Naive thymus-derived CD8-positive, alpha-beta T cell (primary cell): ENCODE measurements at regions not wholly inside any gene's neighbourhood (a gene's known extent, or its start where the extent isn't known, plus 50 kb on each side); places are given as distances from the start of the nearest gene placed in this dataset.

Source experiments
- ATAC-seq, 2 donors: fragments of 150-1000 bp; cut with Tn5 transposase in 1 of 2; sonication (Bioruptor Pico), chemical (Tn5 transposase) in 1 of 2; 1 replicate in 1 of 2; 2 replicates in 1 of 2; pipeline ENCODE4 v1.10.0; 2021; ENCODE audit warnings: mild to moderate bottlenecking in 2 of 2, moderate library complexity in 2 of 2
- POLR2A ChIA-PET: fragments of 350-600 bp; sonication (Branson Sonifier 250); formaldehyde crosslinking; loops from one replicate; lab custom pipeline; 2021; ENCODE audit warnings: antibody characterized with exemption; lab: Charles Lee
- DNase-seq, 10 donors: peaks; one replicate each; pipeline versions ENCODE4 v3.0.0 to v3.0.0-alpha.2; 2020 to 2022
- H3K27ac Mint-ChIP-seq, 10 donors: one replicate each; pipeline ENCODE4 v1.8.0; 2020 to 2022; ENCODE audit warnings: mild to moderate bottlenecking in 10 of 10, mixed read lengths in 10 of 10, moderate library complexity in 4 of 10, inconsistent platforms in 1 of 10
- H3K27me3 Mint-ChIP-seq, 5 donors: one replicate each; pipeline ENCODE4 v1.8.0; 2021 to 2022; ENCODE audit warnings: mixed read lengths in 5 of 5
- H3K36me3 Mint-ChIP-seq, 3 donors: one replicate each; pipeline ENCODE4 v1.8.0; 2020 to 2022; ENCODE audit warnings: mixed read lengths in 3 of 3, mild to moderate bottlenecking in 2 of 3, inconsistent platforms in 1 of 3
- H3K4me1 Mint-ChIP-seq, 4 donors: one replicate each; pipeline ENCODE4 v1.8.0; 2021 to 2022; ENCODE audit warnings: mixed read lengths in 4 of 4
- H3K4me3 Mint-ChIP-seq, 10 donors: one replicate each; pipeline ENCODE4 v1.8.0; 2020 to 2022; ENCODE audit warnings: mild to moderate bottlenecking in 10 of 10, mixed read lengths in 10 of 10, moderate library complexity in 6 of 10, inconsistent platforms in 1 of 10
- H3K9me3 Mint-ChIP-seq, 9 donors: one replicate each; pipeline ENCODE4 v1.8.0; 2020 to 2022; ENCODE audit warnings: mixed read lengths in 9 of 9, mild to moderate bottlenecking in 3 of 9, inconsistent platforms in 1 of 9, moderate library complexity in 1 of 9

DNA sequence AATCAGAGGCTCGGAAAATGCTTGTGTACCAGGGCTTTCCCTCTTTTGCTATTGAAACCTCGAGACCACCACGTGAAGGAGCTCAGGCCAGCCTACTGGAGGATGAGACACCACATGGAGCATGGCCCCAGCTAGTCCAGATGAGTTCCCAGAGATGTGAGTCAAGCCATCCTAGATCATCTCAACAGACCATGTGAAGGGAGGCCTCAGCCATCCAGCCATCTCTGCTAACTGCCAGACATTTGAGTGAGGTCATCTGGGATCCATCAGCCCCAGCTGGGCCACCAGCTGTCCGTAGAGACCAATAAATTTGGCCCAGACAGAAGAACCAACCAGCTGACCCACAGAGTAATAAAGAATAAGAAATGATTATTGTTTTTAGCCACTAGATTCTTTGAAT lies 62.8 kb upstream of the PROK2 start:
- no peak for DNase-seq
- Mint-ChIP-seq H3K27me3 (peaks cover 0 to 9% (median 0%) of the 10 kb centered on the region in 5 donors), H3K9me3 (no peaks in the 10 kb centered on the region), H3K27ac (no peak overlapping the region), H3K4me3 (no peak overlapping the region), H3K4me1 (no peaks in the 10 kb centered on the region), H3K36me3 (no peaks in the 10 kb centered on the region)
- POLR2A ChIA-PET: no interaction called here
- ATAC-seq: no peak

DNA sequence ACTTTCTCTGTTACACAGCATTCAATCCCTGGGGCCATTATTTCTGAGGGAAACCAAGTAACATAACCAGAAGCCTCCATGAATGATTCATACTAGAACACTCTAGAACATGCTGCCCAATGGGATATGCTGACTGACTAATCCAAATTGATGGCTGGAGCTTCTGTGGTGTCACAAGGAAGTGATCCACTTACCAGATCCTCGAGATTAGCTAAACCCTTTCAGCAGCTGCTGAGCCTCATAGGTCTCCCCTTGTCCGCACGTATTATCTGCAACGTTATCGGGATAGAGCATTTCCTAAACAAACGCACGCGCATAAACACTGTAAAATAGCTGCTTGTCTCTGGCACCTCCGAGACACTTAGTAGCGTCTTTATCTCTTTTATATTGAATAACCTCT lies 61.2 kb upstream of the PROK2 start:
- Mint-ChIP-seq H3K4me3 (no peak overlapping the region), H3K27me3 (peaks cover 0 to 9% (median 0%) of the 10 kb centered on the region in 5 donors), H3K9me3 (no peaks in the 10 kb centered on the region), H3K36me3 (no peaks in the 10 kb centered on the region), H3K4me1 (no peaks in the 10 kb centered on the region), H3K27ac (no peak overlapping the region)
- no peak for DNase-seq
- ATAC-seq: no peak
- POLR2A ChIA-PET: no interaction called here

DNA sequence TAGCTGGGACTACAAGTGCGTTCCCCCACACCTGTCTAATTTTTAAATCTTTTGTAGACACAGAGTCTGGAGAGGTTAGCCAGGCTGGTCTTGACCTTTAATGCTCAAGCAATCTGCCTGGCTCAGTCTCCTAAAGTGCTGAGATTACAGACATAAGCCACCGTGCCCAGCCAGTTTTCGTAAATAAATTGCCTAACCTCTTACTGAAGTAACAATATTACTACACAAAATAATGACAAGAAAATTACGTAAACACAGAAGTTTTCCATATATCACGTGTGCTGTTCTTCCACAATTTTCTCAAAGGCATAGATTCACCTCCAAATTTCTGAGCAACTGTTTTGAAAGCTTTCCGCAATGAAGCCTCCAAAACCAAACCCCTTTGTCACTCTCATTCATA lies 58.1 kb upstream of the PROK2 start:
- Mint-ChIP-seq H3K27ac (no peak overlapping the region), H3K9me3 (no peaks in the 10 kb centered on the region), H3K27me3 (peaks cover 0 to 15% (median 0%) of the 10 kb centered on the region in 5 donors), H3K4me3 (no peak overlapping the region), H3K4me1 (no peaks in the 10 kb centered on the region), H3K36me3 (no peaks in the 10 kb centered on the region)
- DNase-seq (no peak), ATAC-seq (no peak)
- POLR2A ChIA-PET: no interaction called here

DNA sequence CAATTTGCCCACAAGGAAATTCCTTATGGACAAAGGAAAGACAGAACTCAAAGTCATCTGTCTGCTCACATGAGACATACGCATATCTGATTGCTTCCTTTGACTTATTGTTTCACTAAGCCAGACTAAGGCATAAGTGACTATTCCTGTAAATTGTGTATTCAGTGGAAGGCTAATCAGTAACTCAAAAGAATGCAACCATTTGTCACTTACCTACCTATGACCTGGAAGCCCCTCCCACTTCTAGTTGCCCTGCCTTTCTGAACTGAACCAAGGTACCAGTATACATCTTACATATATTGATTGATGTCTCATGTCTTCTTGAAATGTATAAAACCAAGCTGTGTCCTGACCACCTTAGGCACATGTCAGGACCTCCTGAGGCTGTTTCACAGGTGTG lies 53.5 kb upstream of the PROK2 start:
- DNase-seq (no peak), ATAC-seq (no peak)
- H3K4me3 Mint-ChIP-seq: no peak overlapping the region
- no peak overlapping the region for H3K27ac Mint-ChIP-seq
- H3K9me3 Mint-ChIP-seq: no peaks in the 10 kb centered on the region
- H3K36me3 Mint-ChIP-seq: no peaks in the 10 kb centered on the region
- peaks cover 0 to 7% (median 0%) of the 10 kb centered on the region in 5 donors for H3K27me3 Mint-ChIP-seq
- H3K4me1 Mint-ChIP-seq: no peaks in the 10 kb centered on the region
- POLR2A ChIA-PET: no interaction called here
